ENCODE measurements at regions not wholly inside any gene's neighbourhood (a gene's known extent, or its start where the extent isn't known, plus 50 kb on each side); places are given as distances from the start of the nearest gene placed in this dataset.

DNA sequence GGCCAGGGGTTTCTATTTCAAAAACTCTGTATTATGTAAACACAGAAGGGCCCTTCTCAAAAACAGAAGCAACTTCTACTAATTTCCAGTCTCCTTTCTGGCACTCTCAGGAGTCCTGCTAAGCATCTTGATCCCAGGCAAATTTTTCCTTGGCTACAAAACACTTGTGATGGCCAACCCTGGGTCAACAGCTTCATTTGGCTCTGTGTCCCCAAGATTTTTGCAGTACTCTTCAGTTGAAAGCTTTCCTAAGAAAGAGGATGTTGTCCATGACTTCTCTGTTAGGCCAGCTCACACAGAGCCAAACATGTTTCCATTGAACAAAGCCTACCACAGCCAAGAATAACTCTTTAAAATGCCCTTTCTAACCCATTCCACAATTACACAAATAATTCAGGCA is 99.0 kb upstream of the EGR2 start:
- TF ChIP-seq, protein P1, sequence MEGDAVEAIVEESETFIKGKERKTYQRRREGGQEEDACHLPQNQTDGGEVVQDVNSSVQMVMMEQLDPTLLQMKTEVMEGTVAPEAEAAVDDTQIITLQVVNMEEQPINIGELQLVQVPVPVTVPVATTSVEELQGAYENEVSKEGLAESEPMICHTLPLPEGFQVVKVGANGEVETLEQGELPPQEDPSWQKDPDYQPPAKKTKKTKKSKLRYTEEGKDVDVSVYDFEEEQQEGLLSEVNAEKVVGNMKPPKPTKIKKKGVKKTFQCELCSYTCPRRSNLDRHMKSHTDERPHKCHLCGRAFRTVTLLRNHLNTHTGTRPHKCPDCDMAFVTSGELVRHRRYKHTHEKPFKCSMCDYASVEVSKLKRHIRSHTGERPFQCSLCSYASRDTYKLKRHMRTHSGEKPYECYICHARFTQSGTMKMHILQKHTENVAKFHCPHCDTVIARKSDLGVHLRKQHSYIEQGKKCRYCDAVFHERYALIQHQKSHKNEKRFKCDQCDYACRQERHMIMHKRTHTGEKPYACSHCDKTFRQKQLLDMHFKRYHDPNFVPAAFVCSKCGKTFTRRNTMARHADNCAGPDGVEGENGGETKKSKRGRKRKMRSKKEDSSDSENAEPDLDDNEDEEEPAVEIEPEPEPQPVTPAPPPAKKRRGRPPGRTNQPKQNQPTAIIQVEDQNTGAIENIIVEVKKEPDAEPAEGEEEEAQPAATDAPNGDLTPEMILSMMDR (IDR thresholded peaks at IDR 0.05), result no peak
- no peak for TF ChIP-seq POLR2A (IDR thresholded peaks at IDR 0.05)

All from gastroesophageal sphincter (tissue), 3 donors.